HG03571 (cell line): ENCODE measurements at regions not wholly inside any gene's neighbourhood (a gene's known extent, or its start where the extent isn't known, plus 50 kb on each side); places are given as distances from the start of the nearest gene placed in this dataset.

Source experiments
- ATAC-seq: cut with Tn5 transposase; IDR thresholded peaks from one replicate; pipeline ENCODE4 v1.9.1; 2021; ENCODE audit not compliant: unreplicated experiment

DNA sequence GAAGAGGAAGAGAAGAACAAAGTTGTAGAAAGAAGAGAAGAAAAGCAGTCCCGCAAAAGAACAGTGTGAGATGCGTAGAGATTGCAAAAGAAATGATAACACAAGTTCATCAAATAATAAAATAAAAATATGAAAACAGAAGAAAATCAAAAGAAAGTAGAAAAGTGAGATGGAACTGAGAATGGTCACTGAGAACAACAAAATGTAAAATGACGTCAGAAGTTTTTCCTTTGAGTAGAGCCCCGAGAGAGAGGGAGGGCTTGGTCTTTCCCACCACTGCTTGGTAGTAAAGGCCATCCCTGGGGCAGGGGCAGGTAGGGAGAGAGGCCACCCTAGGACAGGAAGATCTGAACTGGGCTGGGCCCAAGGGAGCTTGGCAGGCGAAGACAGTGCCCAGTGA, 533.7 kb downstream of the QKI start:
- ATAC-seq, result no peak

DNA sequence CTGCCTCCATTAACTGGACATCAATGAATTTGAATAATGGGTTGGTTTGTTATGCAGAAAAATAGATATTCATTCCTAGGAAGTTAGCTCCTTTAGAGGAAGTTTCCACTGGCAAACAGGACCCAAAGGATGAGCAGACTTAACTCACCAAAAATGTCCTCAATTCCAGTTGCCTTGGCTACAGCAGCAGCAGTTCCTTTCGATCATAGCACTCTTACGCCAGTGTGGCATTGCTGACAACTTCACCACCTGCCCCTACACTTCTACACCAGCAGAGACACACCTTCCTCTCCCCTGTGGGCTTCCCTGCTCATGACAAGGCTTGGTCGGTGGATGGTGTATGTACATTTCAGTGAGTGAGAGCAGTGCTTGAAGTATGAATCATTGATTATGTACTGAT, 532.8 kb downstream of the QKI start:
- no peak for ATAC-seq

DNA sequence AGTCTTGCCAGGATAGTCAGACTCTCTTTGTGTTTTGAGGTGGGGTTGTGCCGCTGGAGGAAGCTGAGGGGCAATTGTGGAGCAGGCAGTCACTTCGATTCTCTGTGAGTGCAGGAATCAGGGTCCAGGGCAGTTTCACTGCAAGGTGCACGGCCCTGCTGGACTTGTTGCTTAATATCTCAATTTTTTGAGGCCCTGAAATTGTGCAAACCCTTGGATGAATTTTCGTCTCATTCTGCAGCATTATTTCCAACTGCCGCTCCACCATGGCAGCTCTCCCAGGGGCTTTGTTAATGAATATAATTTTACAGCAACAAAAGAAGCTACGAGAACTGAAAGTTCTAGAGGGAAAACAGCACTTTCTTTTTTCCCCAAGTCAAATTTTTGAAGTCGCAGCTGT, 531.9 kb downstream of the QKI start:
- ATAC-seq, result no peak

DNA sequence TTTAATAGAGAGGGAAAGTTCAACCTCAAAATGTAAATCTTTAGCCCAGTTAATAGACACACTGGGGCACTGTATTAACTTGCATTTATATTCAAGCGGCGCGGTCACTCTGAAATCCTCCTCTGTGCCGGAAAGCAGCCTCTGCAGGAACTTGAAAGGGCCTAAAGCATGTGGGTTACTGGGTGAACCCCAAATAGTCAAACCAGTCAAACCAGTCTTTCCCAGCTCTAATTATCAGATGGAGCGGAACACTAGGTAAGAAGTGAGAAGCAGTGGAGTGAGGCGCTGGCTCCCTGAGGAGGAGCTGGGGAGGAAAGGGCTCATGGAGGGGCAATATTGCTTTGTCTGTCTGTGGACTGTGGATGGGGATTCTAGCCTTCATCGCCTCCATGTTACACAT, 531.3 kb downstream of the QKI start:
- ATAC-seq, result no peak

DNA sequence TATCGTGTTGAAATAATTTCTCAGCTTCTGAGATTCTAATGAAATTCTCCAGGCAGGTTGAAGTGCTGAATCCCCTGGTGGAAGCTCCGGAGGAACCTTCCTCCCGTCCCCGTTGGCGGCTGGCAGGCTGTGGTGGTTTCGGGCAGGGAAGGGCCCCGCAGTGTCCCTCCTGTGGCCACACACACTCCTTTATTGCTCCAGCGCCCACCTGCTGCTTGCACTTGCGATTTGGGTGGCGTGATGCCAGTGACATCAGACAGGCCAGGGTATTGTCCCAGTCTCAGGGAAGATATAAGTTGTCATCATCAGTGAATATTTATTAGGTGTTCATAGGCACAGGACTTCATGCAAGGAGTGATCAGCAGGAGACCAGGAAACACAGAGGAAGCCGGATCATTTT, 530.4 kb downstream of the QKI start:
- ATAC-seq, result no peak

DNA sequence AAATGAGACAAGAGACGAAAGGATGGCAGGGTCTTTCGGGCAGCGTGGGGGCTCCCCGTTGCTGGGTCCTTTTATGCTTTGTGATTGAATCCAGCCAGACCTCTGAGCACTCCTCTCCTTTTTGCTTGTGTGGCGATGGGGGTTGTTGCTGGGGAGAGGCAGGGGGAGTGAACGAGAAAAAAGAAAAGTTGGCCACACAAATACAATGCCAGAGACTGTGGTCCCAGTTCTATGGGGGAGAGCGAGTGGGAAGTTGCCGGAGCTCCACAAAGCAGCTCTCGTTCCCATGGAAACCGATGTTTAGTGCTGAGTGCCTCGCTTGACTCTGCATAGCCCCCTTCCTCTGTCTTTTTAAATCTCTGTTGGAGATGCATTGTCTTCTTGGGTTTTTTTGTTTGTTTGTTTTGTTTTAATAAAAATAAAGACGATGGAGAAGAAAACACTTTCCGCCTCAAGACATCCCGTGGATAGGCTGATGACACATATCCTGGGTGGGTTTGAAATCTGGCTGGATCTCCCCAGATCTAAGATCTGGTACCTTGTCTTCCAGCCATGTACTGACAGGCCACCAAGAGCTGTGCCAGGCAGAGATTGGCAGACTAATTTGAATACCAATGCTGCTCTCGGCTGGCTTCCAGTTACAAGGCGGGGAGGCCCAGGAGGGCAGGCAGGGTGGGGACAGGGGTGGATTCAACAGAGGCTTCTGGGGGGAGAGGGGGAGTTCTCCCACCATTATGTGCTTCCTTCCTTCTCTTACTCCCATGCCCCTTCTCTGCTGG, 529.3 kb downstream of the QKI start:
- ATAC-seq, result no peak

DNA sequence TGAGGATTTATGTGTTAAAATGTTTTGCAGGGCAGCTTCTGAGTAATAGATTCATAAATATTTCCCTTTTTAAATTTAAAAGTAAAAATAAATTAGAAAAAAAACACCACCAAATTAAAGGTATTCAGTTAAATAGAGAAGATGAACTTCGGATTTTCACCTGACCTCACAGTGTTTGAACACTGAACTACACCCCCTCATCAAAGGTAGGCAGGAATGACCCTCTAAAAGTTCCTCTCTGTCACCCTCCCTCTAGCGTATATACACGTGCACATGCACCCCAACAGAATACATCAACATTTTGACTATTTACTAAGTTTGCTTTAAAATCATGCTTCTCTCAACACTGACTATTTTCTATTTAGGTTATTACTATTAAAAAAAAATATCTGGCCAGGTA, 528.3 kb downstream of the QKI start:
- ATAC-seq, result no peak

DNA sequence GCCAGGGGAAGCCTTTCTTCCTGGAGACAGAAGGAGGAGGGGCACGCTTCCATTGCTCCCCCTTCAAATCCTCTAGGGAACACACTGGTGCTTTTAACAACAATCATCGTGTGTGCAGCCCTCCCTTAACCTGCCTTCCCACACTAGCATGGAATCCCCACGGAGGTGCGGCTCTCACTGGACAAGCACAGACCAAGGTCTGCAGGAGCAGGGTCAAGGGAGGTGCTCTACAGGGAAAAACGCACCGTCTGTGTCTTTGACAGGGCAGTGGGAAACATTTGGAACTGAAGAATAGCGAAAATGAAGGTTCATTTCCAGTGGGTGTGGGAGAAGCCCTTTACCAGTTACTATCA, 527.1 kb downstream of the QKI start:
- ATAC-seq, result no peak

DNA sequence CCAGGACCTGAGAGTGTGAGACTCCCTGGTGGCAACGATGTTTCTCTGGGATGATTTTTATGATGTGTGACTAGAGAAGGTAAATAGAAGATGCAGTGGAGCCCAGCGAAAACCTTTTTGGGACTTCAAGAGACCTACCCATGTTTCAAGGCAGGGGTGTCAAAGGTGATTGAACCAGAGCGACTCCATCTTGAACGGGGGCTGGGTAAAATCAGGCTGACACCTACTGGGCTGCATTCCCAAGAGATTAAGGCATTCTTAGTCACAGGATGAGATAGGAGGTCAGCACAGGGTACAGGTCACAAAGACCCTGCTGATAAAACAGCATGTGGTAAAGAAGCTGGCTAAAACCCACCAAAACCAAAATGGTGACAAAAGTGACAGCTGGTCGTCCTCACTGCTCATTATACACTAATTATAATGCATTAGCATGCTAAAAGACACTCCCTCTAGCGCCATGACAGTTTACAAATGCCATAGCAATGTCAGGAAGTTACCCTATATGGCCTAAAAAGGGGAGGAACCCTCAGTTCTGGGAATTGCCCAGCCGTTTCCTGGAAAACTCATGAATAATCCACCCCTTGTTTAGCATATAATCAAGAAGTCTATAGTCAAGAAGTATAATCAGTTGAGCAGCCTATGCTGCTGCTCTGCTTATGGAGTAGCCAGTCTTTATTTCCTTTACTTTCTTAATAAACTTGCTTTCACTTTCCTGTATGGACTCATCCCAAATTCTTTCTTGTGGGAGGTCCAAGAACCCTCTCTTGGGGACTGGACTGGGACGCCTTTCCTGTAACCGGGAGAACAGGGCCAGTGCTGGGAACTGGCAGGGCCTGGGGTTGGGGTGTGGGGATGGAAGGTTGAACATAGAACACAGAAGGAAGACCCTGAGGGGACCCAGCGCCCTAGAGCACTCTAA, 526.4 kb downstream of the QKI start:
- ATAC-seq, result no peak

DNA sequence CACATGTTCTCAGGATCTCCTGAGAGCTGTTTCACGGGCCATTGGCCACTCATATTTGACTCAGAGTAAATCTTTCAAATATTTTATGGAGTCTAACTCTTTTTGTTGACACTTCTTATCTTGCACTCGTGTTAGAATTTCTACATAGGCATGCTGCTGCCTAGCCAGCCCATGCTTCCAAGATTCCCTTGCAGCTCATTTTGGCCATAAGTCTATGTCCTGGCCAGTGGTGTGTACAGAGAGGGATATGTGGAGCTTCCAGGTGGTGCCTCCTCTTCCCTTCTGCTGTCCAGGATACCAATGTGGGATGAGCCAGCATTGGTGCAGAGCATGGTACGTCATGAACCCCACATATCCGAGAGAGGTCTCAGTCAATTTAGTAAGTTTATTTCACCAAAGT, 522.6 kb downstream of the QKI start:
- no peak for ATAC-seq

DNA sequence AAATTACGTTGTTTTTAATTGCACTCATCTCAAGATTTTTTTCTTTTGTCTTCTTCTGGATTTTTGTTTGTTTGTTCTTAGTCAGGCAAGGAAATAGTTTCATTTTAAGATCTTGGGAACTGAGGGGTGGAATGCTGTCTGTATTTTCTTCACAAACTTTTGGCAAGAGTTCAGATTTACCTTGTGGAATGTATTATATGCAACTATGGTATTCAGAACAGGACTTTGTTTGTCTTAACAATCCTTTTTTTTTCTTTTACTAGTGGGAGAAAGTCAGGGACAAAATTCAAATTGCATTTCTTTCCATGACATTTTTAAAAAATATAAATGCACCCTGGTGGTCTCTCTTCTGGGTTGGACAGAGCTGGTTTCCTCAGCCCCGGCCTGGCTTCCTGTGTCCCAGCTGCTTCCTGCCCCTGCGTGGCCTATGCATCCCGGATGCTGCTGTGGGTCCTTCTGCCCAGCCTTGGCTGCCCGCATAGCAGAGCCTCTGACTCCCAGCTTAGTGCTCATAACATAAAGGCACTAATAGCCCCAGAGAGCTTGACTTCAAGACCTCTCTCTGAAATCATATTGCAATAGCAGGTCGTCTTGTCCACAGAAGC, 520.7 kb downstream of the QKI start:
- ATAC-seq, result no peak

DNA sequence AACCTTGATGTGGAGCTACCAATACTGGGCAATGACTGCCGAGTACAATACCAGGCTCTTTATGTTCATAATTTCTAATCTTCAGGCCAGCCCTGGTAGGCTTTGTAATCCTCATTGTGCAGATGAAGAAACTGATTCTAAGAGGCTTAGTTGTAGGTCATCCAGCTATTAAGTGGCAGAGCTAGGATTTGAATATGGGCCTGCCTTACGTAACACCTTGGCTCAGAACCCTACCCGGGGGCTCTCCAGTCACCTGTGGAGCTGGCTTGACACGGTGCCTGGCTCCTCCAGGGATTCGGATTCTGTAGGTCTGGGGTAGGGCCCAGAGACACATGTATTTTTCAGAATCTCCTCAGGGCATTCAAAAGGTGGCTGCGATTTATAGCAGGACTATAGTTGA, 515.5 kb downstream of the QKI start:
- ATAC-seq, result no peak

DNA sequence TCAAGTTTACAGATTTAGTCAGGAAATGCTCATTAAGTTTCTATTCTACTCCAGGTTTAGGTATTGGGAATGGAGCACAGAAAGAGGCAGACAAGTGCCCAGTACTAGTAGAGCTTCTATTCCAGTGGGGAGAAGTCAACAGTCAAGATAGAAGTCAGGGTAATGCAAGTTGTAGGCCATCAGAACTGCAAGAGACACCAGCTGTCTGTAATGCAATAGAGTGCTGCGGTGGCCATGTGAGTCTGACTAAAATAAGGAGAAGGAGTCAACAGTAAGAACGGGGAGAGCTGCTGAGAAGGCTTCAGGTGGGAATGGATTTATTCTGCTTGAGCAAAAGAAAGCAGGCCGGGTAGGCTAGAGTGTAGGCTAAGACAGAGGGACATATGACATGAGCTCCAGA, 515.0 kb downstream of the QKI start:
- ATAC-seq, result no peak

DNA sequence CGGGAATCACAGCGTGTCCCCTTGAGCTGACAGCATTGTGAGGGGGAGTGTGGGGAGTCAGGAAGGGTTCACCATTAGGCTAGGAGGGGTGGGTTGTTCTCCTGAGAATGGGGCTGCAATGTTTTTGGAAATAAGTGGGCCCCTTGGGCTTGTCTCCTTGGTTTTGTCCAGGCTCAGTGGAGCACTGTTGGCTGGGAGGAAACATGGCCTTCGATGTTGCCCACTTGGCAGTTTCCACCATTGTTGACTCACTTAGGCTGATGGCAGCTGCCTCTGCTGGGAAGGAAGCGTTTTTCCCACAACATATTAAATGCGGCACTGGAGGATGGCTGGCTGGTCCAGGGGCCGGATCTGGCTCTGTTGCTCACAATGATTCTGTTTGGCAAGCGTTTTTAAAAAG, 512.1 kb downstream of the QKI start:
- ATAC-seq, result no peak

DNA sequence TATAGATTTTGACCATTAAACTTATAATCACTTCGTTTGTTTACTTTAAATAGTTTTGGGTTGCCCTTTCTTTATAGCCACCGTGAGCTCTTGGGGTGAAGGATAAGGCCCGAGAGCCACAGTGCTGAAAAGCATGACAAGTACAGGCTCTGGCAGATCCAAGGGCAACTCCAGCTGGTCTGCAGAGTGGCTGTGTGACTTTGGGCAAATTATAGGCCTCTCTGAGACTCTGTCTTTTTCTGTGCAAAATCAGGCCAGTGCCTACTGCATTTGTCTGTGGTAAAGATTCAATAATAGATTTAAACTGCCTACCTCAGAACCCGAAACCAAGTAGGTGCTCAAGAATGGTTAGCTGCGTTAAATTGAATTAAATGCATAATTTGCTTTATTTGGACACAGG, 511.3 kb downstream of the QKI start:
- ATAC-seq, result no peak

DNA sequence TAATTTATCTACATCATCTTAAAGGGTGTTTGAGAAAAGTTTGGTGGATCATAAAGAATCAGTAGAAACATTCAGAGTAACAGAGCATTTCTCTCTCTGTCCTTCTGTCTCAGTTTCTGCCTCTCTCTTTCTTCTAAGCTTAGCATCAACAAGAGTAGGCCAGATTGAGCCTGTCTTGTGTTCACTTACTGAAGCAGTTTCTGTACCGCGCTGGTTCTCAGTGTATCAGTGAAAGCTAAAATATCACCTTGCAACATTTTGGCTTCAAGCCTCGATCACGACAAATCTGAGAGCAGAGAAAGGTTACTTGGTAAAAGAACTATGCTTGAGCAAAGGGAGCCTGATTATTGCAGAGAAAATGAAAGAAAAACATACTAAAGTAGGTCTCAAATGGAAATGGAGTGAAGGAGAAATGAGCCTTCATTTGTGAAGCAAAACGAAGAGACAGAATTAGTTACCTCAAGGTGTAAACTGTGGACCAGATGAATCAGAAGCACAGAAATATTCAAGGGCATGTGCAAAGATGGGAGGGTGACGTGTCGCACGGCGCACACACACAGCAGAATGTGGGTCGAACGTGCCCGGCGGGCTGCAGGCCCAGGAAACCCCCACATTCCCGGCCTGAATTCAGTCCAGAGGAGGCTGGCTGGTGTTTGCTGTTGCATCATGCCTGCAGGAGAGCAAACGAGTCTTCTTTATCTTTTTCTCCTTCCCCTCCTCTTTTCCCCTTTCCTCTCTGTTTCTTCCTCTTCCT, 509.3 kb downstream of the QKI start:
- ATAC-seq, result no peak

DNA sequence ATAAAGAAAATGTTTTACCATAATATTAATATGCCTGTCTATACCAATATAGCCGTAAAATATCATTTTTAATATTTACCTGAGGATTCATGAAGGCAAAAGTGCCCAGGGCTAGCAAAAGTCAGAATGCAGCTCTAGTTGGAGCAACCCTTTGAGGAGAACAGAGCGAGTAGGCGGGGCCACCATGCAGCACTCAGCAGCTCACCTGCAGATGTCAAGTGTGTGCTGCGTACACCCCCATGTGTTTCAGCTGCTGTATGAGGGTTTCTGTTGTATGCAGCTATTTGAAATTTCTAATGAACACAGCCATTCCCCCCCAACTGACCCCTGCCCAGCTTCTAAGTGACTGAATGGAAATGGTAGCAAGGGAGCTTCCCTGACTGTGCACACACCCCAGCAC, 508.0 kb downstream of the QKI start:
- ATAC-seq, result no peak

DNA sequence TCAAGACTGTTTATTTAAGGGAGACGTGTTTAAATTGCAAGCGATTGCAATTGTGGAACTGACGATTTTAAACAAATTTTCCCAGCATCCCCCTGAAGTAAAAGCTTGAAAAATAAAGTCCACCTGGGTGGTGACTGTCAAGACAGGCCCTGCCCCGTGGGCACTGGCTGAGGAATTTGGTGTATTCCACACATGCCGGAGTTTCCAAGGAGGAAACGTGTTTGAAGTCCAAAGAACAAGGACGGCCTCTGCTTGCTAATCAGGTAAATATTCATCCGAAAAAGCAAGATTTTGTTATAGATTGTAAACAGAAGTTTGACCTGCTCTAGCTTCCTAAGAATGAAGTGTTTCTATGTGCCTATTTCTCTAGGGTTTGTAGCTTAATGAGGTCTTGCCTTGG, 505.1 kb downstream of the QKI start:
- no peak for ATAC-seq

DNA sequence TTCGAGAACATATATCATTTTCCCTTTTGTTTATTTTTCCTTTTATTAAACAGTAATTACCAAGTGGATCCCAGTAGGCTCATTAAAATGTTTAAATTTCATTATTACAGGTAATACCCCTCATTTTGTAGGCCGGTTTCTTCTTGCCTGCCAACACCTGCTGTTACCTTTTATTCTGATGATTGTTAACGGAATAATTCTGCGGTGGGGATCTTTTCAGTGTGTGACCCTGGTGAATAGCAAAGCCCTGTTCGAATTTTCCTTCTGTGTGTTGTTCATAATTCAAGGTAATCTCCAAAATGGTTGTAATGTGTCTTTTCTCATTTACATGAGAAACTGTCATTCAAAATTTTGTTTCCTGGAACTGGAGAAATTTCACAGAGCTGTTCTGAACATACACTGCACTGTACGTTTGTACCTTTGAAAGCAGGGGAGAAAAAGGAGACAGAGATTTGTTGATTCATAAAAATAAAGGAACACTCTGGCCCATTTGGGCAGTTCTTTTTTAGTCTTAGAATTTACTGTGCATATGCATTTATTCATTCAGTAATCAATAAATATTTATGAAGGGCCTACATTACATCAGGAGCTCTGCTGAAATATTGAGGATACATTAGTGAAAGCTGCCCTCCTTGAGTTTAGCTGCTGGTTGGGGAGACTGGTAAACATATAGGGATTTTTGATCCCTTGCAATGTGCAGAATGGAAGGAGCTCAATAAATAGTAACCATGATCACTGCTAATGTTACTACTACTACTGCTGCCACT, 502.0 kb downstream of the QKI start:
- ATAC-seq, result no peak

DNA sequence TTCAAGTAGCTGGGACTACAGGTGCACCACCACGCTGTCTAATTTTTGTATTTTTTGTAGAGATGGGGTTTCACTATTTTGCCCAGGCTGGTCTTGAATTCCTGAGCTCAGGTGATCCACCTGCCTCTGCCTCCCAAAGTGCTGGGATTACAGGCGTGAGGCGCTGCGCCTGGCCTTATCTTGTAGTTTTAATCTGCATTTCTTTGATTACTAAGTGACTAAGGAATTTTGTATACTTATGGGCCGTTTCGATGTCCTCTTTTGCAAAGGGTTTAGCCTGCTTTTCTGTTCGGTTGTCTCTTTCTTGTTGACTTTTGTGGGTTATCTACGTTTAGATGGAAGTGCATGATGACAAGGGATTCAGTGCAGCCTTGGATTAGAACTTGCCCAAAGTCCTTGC, 500.6 kb downstream of the QKI start:
- ATAC-seq, result no peak

DNA sequence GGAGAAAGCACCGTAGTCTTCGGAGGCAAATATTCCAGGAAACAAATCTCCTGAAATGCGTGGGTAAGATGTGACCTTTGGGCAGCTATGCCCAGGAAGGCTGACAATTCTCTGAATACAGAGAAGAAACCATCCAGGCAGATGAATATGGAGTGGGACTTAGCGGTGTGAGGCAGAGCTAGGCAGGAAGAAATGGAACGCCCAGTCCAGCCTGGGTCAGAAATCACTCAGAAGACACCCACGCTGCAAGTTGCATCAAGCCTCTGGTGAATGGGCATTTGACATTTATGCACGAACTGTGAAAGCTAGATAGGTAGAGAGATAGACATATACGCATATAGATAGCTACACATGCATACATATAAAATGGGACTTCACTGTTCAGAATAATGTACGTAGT, 498.5 kb downstream of the QKI start:
- ATAC-seq, result no peak
